Sigmoid colon (tissue), 6 donors: ENCODE measurements at regions not wholly inside any gene's neighbourhood (a gene's known extent, or its start where the extent isn't known, plus 50 kb on each side); places are given as distances from the start of the nearest gene placed in this dataset.

Experiments used
- DNase-seq: peaks from one replicate; pipeline ENCODE4 v3.0.0-alpha.2; 2019
- H3K27ac ChIP-seq, 4 donors: fragments of 200-600 bp; sonication (generic); one replicate each; pipeline ENCODE4 v1.5.1; 2016 to 2019; ENCODE audit warnings: mild to moderate bottlenecking in 1 of 4
- H3K27me3 ChIP-seq, 3 donors: fragments of 200-600 bp; sonication (generic); one replicate each; pipeline ENCODE4 v1.5.1; 2019; ENCODE audit warnings: mild to moderate bottlenecking in 1 of 3
- H3K36me3 ChIP-seq, 4 donors: fragments of 200-600 bp; sonication (generic); one replicate each; pipeline ENCODE4 v1.5.1; 2016 to 2019
- H3K4me1 ChIP-seq, 4 donors: fragments of 200-600 bp; sonication (generic); one replicate each; pipeline ENCODE4 v1.5.1; 2017 to 2019
- H3K4me3 ChIP-seq, 4 donors: fragments of 200-600 bp; sonication (generic); one replicate each; pipeline ENCODE4 v1.5.1; 2017 to 2019; ENCODE audit warnings: mild to moderate bottlenecking in 2 of 4, moderate library complexity in 1 of 4
- H3K9me3 ChIP-seq, 4 donors: fragments of 200-600 bp in 3 of 4; sonication (generic) in 3 of 4; one replicate each; pipeline versions ENCODE4 v1.5.1 to v1.6.1; 2013 to 2019
- EP300 ChIP-seq, 4 donors: sonication (generic); formaldehyde crosslinking; IDR thresholded peaks; one replicate each; pipeline ENCODE4 v1.6.1; 2017; ENCODE audit warnings: antibody characterized with exemption in 4 of 4
- POLR2A ChIP-seq, 2 donors: fragments of 450-650 bp; IDR thresholded peaks; one replicate each; pipeline ENCODE4 v1.6.1; 2016; ENCODE audit warnings: antibody characterized with exemption in 2 of 2, mild to moderate bottlenecking in 2 of 2, moderate library complexity in 2 of 2
- POLR2AphosphoS5 ChIP-seq, 4 donors: sonication (generic); formaldehyde crosslinking; IDR thresholded peaks; one replicate each; pipeline ENCODE4 v1.6.1; 2017; ENCODE audit warnings: antibody characterized with exemption in 4 of 4
- WGBS, 2 donors: extraction: QIAGEN DNeasy Blood & Tissue Kit; methylation state at CpG; one replicate each; pipeline ENCODE4 v1.1.7; 2013; 5-methylcytosine and 5-hydroxymethylcytosine counted together
- intact Hi-C: fragments of 100-400 bp; cut with DNase I; formaldehyde crosslinking; loops from one replicate; pipeline ENCODE4 v1.15.1; 2023
- TF ChIP-seq, protein P1 (sequence below), 4 experiments: fragments of 450-650 bp in 3 of 4; fragments of 200-600 bp in 1 of 4; IDR thresholded peaks; one replicate each; pipeline ENCODE4 v1.5.1; 2016 to 2019; ENCODE audit warnings: antibody characterized with exemption in 4 of 4, mild to moderate bottlenecking in 3 of 4, moderate library complexity in 2 of 4
- donor health status: healthy with polysubstance abuse.
- donor health status: healthy.

DNA sequence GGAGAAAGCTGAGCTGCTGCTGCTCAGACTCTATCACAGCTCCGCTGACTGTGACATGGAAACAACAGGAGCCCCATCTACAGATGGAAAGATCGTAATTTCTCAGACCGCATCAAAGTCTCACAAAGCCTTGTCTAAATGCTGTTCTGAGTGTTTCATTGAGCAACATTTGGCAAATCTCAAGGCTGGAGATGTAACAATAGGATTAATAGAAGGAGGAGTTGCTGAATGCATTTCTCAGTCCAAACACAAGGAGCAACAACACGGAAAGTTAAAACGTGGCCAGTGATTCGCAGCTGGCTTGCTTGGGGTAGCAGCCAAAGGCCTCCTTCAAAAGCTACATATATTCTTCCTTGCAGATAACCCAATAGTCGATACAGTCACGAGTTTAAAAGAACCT, 55.7 kb downstream of the MRPL57 start:
- intact Hi-C loops, result no loop called here
- Histone ChIP-seq H3K4me1 (peaks cover 0 to 3% (median 0%) of the 10 kb centered on the region in 4 donors), H3K27ac (peak overlapping the region in 3 of 4 donors; percentile 31 to 52 (median 34)), H3K9me3 (no peaks in the 10 kb centered on the region), H3K4me3 (peak overlapping the region in 1 of 4 donors; percentile 10), H3K36me3 (no peaks in the 10 kb centered on the region), H3K27me3 (no peaks in the 10 kb centered on the region)
- 66 to 74% methylated on average over 8 of the region's 8 CpGs for WGBS, 2 donors
- TF ChIP-seq POLR2A (IDR thresholded peaks at IDR 0.05) (no peak), EP300 (IDR thresholded peaks at IDR 0.05) (no peak), POLR2AphosphoS5 (IDR thresholded peaks at IDR 0.05) (no peak)
- TF ChIP-seq, protein P1, sequence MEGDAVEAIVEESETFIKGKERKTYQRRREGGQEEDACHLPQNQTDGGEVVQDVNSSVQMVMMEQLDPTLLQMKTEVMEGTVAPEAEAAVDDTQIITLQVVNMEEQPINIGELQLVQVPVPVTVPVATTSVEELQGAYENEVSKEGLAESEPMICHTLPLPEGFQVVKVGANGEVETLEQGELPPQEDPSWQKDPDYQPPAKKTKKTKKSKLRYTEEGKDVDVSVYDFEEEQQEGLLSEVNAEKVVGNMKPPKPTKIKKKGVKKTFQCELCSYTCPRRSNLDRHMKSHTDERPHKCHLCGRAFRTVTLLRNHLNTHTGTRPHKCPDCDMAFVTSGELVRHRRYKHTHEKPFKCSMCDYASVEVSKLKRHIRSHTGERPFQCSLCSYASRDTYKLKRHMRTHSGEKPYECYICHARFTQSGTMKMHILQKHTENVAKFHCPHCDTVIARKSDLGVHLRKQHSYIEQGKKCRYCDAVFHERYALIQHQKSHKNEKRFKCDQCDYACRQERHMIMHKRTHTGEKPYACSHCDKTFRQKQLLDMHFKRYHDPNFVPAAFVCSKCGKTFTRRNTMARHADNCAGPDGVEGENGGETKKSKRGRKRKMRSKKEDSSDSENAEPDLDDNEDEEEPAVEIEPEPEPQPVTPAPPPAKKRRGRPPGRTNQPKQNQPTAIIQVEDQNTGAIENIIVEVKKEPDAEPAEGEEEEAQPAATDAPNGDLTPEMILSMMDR (IDR thresholded peaks at IDR 0.05), result no peak
- peak; percentile 75 for DNase-seq

DNA sequence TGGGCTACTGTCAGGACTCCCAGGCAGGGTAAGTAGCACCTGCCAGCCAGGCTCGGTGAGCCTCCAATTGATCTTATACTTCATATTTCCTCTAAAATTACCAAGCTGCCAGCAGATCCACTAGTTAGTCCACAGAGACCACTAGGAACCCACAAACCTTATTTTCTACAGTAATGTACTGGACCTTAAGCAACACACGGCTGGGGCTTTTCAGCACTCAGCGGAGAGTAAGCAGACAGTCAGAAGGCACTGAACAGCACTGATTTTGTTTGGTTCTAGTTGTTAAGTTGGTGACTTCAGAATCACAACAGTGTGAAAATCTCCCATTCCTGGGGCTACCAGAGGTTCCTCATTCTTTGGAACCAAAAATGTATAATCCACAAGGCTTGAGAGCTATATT, 56.1 kb downstream of the MRPL57 start:
- no peaks in the 10 kb centered on the region for H3K9me3 ChIP-seq
- peaks cover 0 to 3% (median 0%) of the 10 kb centered on the region in 4 donors for H3K4me1 ChIP-seq
- H3K4me3 ChIP-seq, result peak overlapping the region in 2 of 4 donors; percentile 10 to 12
- DNase-seq, result no peak
- no peaks in the 10 kb centered on the region for H3K27me3 ChIP-seq
- peak overlapping the region; percentile 31 to 52 (median 34) for H3K27ac ChIP-seq
- intact Hi-C loops, result no loop called here
- WGBS, 2 donors, result 52 to 55% methylated on average over 3 of the region's 3 CpGs
- no peaks in the 10 kb centered on the region for H3K36me3 ChIP-seq
- TF ChIP-seq EP300 (IDR thresholded peaks at IDR 0.05) (no peak), POLR2A (IDR thresholded peaks at IDR 0.05) (no peak), POLR2AphosphoS5 (IDR thresholded peaks at IDR 0.05) (no peak)
- TF ChIP-seq, protein P1 (IDR thresholded peaks at IDR 0.05), result no peak

DNA sequence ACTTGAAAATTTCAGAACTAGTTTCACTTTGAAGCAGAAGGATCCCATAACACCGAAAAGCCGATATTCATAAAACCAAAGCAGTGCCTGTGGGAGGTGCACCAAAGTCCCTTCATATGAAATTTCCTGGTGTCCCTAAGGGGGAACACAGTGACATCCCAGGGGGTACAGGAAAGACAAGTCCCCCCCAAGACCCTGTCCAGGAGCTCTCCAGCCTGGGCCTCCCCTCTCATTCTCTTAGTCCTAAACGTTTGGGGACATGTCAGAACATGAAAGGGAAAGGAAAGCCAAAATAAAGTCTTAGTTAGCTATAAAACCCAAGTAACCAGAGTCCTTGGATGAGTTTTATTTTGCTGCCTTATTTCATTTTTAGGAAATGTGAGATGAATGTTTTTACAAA, 56.6 kb downstream of the MRPL57 start:
- Histone ChIP-seq H3K4me3 (peak overlapping the region in 2 of 4 donors; percentile 12 to 13), H3K27me3 (no peaks in the 10 kb centered on the region), H3K9me3 (no peaks in the 10 kb centered on the region), H3K4me1 (peaks cover 0 to 3% (median 0%) of the 10 kb centered on the region in 4 donors), H3K27ac (peak overlapping the region in 3 of 4 donors; percentile 34 to 52 (median 34)), H3K36me3 (no peaks in the 10 kb centered on the region)
- intact Hi-C loops, result no loop called here
- no peak for TF ChIP-seq POLR2A (IDR thresholded peaks at IDR 0.05)
- no peak for TF ChIP-seq POLR2AphosphoS5 (IDR thresholded peaks at IDR 0.05)
- no peak for TF ChIP-seq EP300 (IDR thresholded peaks at IDR 0.05)
- TF ChIP-seq, protein P1 (IDR thresholded peaks at IDR 0.05), result no peak
- DNase-seq, result no peak
- whole genome bisulfite sequencing, 2 donors, result 60 to 63% methylated on average over 3 of the region's 3 CpGs

DNA sequence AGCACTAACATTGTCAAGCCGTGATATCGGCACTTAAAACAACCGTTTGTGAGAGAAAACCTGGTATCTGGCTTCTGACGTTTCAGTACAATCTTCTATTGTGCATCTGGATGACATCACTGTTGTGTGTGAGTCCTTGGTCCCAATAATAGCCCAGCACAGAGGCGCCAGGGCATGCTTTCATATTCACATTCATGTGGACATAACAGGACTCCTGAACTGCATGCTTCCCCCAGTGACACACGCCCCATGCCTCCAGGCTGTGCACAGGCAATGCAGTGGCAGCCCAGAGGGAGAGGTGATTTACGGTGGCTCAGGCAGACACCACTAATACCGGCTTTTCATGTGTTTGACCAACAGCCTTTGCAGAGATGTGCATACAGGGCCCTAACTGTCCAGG, 58.1 kb downstream of the MRPL57 start:
- WGBS, 2 donors, result 26 to 59% methylated on average over 8 of the region's 8 CpGs
- no peak for DNase-seq
- no peaks in the 10 kb centered on the region for H3K27me3 ChIP-seq
- peaks cover 0 to 3% (median 0%) of the 10 kb centered on the region in 4 donors for H3K4me1 ChIP-seq
- H3K9me3 ChIP-seq, result no peaks in the 10 kb centered on the region
- H3K36me3 ChIP-seq, result no peaks in the 10 kb centered on the region
- TF ChIP-seq POLR2A (IDR thresholded peaks at IDR 0.05), result no peak
- TF ChIP-seq EP300 (IDR thresholded peaks at IDR 0.05), result no peak
- no peak for TF ChIP-seq POLR2AphosphoS5 (IDR thresholded peaks at IDR 0.05)
- TF ChIP-seq, protein P1 (IDR thresholded peaks at IDR 0.05), result no peak
- intact Hi-C loops, result no loop called here
- no peak overlapping the region for H3K27ac ChIP-seq
- no peak overlapping the region for H3K4me3 ChIP-seq

DNA sequence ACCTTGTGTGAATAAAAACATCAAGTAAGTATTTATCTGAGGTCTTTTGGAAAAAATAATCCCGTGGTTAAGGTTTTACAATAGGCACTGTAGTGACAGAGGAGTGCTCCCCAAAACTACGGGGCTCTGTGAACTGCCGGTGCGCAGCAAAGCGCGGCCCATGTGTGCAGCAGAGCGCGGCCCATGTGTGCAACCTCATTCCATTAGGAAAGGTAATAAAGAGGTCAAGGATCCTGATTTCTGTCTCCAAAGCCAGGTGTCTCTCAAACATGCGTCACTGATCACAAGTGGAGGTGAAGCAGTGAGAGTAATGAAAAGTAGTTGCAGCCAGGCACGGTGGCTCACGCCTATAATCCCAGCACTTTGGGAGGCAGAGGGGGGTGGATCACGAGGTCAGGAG, 58.7 kb downstream of the MRPL57 start:
- Histone ChIP-seq H3K36me3 (no peaks in the 10 kb centered on the region), H3K27ac (no peak overlapping the region), H3K27me3 (no peaks in the 10 kb centered on the region), H3K4me3 (no peak overlapping the region), H3K9me3 (no peaks in the 10 kb centered on the region), H3K4me1 (peaks cover 0 to 3% (median 0%) of the 10 kb centered on the region in 4 donors)
- 69 to 81% methylated on average over 12 of the region's 12 CpGs for WGBS, 2 donors
- DNase-seq, result no peak
- TF ChIP-seq, protein P1 (IDR thresholded peaks at IDR 0.05), result no peak
- no peak for TF ChIP-seq POLR2AphosphoS5 (IDR thresholded peaks at IDR 0.05)
- TF ChIP-seq EP300 (IDR thresholded peaks at IDR 0.05), result no peak
- TF ChIP-seq POLR2A (IDR thresholded peaks at IDR 0.05), result no peak
- intact Hi-C loops, result no loop called here
